D721Med (cell line): ENCODE measurements at regions not wholly inside any gene's neighbourhood (a gene's known extent, or its start where the extent isn't known, plus 50 kb on each side); places are given as distances from the start of the nearest gene placed in this dataset.

Source experiments
- DNase-seq: peaks from one replicate; pipeline ENCODE4 v3.0.0; 2011; ENCODE audit warnings: low spot score; ENCODE audit not compliant: insufficient read length
- FAIRE-seq: peaks from 2 replicates; lab custom pipeline; 2011; peaks lifted over from hg19 to GRCh38; lab: Jason Lieb, UNC
- TF ChIP-seq, protein P1 (sequence below): IDR thresholded peaks from 2 replicates; pipeline ENCODE4 v1.5.1; 2012; ENCODE audit warnings: mild to moderate bottlenecking, control low read depth; ENCODE audit not compliant: insufficient read depth; ENCODE audit errors: missing control alignments

GRCh38 chr2:207472343-207473048 lies 57.3 kb upstream of the CREB1 start:
- FAIRE-seq: no peak
- no peak for DNase-seq
- TF ChIP-seq, protein P1, sequence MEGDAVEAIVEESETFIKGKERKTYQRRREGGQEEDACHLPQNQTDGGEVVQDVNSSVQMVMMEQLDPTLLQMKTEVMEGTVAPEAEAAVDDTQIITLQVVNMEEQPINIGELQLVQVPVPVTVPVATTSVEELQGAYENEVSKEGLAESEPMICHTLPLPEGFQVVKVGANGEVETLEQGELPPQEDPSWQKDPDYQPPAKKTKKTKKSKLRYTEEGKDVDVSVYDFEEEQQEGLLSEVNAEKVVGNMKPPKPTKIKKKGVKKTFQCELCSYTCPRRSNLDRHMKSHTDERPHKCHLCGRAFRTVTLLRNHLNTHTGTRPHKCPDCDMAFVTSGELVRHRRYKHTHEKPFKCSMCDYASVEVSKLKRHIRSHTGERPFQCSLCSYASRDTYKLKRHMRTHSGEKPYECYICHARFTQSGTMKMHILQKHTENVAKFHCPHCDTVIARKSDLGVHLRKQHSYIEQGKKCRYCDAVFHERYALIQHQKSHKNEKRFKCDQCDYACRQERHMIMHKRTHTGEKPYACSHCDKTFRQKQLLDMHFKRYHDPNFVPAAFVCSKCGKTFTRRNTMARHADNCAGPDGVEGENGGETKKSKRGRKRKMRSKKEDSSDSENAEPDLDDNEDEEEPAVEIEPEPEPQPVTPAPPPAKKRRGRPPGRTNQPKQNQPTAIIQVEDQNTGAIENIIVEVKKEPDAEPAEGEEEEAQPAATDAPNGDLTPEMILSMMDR: no peak

DNA sequence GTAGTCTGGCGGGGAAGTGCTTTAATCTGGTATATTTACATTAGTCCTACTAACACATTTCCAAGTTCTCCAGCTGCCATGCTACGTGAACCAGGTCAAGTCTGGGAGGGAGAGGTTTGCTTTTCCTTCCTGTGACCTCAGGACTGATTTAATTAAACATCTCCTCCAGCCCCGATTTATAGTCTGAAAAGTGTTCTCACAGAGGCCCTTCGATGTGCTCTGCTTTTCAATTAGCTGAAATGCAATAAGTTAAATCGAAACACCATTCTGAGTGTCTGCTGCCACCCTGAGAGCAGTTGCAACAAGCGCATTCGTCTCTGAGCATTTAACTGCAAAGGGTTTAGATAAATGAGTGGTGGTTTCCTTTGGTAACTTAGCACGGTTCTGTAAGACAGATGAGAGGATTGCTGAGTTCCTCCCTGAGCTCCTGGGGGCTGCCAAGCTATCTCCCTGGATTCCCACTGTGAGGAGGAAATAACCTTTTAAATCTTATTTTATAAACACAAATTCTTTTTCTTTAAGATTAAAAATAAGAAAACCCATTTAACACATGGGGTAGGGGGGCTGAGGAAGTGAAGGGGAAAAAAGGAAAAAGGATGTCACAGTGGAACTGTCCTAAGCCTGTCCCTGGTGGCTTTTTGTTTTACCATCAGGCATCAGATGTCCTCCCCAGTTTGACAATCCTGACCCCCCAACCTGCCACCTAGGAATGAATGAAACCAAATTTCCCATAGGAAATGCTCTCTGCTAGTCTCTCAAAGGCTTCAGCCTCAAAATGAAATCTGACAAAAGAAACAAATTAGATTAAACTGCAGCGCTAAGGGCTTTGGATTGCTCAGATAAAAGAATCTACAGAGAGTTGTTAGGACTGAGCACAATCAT lies 56.5 kb upstream of the CREB1 start:
- TF ChIP-seq, protein P1: peak; percentile 68
- FAIRE-seq (no peak), DNase-seq (no peak)

GRCh38 chr2:207473931-207474235 lies 55.9 kb upstream of the CREB1 start:
- no peak for DNase-seq
- no peak for FAIRE-seq
- TF ChIP-seq, protein P1: no peak

DNA sequence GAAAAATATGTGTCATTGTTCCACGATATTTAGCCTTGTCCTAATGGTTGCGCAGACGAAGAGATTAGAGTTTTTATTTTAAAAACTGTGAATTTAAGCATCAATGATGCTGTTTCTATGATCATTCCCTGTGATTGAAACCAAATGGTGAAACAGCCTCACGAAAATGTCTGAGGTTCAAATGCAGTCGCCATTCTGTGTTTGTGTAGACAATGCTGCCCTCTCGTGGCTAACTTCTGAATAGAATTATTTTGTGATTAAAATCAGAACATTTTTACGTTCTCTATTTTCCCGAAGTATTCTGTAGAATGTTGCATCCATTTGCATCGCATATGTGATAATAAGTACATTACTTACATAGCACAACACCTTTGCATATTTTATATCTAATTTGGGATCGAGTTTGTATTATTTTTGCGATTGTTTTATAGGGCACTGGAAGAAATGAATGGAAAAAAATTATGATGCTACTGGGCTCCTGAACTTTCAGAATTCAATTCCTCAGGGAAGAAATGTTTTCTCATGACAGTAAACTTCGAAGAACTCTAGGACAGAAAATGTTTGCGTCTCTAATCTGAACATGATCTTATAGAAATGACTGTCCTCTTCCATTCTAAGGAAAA lies 54.8 kb upstream of the CREB1 start:
- DNase-seq: no peak

GRCh38 chr2:207475546-207475945 lies 54.2 kb upstream of the CREB1 start:
- TF ChIP-seq, protein P1: no peak
- DNase-seq (no peak), FAIRE-seq (no peak)

More for the DNA sequence above, 54.8 kb upstream of the CREB1 start:
- TF ChIP-seq, protein P1: peak; percentile 76
- peak; percentile 91 for FAIRE-seq

DNA sequence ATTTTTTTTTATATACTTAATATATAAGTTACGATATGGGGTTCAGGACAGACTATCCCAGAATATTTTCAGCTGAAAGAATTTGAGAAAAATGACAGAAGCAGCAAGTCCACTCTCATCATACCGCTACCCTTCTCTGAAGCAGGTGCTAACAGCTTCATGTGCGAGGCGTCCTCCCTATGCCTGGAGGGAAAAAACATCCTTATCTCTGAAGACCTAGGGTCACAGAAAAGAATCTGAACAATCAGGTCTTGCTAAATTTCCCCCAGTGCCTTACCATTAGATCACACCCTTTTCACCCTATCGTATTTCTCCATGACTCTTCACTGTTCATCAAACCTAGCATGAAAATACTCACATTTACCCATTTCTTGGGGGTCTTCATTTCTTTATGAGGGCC lies 51.9 kb upstream of the CREB1 start:
- TF ChIP-seq, protein P1: no peak
- no peak for FAIRE-seq
- no peak for DNase-seq
